HG03558 (cell line): ENCODE measurements at regions not wholly inside any gene's neighbourhood (a gene's known extent, or its start where the extent isn't known, plus 50 kb on each side); places are given as distances from the start of the nearest gene placed in this dataset.

Source experiments
- ATAC-seq: cut with Tn5 transposase; IDR thresholded peaks from one replicate; pipeline ENCODE4 v1.9.1; 2021; ENCODE audit warnings: moderate number of reproducible peaks; ENCODE audit not compliant: unreplicated experiment; ENCODE audit errors: extremely low read depth

DNA sequence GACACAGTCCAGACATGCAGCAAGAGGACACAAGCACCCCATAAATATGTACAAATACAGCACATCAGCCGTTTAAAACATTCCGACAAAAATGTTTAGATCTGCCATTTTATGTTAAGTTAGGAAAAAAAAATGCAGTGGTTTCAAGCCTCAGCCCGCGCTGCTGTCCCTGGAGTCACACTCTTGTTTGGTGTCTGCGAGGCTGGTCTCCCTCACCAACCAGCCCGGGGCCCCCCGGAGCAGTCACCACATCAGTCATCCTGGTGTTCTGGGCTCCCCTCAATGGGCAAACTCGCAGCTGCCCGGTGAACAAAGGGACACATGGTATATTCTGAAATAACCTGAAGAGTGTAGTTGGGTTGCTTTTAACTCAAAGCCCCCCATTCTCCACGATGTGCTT lies 1022.2 kb downstream of the BRD1 start:
- no peak for ATAC-seq

DNA sequence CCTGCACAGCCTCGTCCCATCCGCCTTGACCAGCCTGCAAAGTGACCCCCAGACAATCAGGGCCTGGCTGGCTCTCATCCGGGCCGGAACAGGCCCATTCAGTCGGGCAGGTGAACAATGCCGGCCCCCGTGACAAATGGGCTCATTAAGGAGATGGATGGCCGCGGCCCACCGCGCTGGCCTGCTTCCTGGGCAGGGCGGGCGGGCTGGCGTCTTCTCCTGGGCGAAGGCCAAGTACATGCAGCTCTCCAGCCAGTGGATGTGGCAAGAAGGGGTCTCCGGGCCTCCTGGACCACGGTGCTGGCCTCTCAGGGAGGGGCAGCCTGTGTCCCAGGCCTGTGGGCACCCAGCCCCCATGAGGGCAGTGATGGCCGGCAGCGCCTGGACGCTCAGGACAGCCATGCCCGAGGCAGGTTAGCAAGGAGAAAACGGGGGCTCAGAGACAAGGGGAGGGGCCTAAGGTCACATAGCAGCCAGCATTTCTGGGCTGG lies 1022.8 kb downstream of the BRD1 start:
- ATAC-seq, result no peak

DNA sequence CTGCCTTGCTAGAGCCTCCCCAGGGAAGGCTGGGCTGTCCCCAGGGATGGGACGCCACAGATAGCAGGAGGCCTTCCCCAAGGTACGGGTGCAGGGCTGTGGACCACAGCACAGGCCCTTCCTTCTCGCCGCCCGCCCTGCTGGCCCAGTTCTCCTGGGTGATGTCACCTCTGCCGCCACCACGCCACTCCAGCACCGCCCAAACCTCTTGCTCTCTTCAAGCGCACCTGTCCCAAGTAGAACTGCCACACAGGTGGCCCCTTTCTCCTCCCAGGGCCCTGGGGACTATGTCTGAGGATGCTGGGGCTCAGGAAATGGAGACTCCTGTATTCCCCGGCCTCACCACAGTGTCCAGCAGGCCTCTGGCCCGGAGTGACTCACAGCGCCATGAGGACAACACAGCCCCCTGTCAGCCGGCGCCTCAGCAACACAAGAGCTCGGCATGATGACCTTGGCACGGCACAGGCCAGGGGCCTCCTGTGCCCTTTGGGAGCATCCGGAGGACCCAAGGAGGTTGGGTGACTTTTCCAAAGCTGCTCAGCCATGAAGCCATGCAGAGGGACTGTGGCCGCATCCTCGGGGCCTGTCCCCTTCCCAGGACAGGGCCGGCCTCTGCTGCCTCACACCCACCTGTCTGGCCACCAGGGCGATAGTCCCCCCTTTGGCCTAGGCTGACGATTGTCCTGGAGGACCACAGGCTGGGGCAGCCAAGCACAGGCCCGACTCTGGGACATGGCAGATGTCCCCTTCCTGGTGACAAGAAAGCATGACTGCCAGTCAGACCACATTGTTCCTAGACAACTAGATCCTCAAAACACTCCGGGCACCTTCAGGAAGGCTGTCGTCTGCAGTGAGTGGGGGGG lies 1023.5 kb downstream of the BRD1 start:
- no peak for ATAC-seq

- no peak for ATAC-seq
Measured at GRCh38 chr22:48803171-48803947, 1024.3 kb downstream of the BRD1 start.

DNA sequence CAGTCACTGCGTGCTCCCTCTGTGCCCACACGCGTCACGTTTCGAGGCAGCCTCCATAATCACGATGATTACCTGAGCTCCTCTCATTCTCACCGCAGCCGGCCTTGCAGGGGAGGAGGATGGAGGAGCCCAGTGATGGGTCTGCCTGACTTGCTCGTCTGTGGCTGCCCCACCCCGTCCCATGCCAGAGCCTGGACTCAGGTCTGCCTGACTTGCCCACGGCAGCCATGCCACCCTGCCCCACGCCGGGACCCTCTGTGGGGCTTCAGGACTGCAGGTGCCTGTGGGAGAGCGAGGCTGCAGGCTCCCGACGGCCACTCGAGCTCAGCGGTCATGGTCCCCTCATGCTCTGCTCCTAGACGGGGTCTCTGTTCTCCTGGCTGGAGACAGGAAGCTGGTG lies 1025.1 kb downstream of the BRD1 start:
- no peak for ATAC-seq

DNA sequence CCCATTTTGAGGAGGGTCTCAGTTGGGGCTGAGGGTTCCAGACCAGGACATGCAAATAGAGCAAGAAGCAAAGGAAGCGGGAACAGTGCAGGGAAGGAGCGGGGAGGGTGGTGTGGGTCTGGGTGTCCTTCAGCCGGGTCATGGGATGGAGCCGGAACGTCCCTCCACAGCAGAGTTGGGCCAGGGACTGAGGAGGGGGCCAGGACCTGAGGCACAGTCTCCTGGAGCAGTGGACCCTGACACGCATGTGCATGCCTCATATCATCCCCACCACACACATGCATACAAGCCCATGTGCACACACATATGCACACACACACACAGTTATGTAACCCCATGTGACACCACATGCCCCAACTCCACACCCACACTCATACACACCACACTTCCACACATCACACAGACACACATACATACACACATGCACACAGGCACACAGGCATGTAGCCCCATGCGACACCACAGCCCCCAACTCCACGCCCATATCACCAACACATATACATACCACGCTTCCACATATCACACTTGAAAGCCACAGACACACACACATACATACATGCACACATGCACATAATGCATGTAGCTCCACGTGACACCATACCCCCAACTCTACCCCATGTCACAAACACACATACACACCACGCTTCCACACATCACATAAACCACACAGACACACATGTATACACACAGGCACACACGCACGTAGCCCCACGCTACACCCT lies 1026.6 kb downstream of the BRD1 start:
- no peak for ATAC-seq

DNA sequence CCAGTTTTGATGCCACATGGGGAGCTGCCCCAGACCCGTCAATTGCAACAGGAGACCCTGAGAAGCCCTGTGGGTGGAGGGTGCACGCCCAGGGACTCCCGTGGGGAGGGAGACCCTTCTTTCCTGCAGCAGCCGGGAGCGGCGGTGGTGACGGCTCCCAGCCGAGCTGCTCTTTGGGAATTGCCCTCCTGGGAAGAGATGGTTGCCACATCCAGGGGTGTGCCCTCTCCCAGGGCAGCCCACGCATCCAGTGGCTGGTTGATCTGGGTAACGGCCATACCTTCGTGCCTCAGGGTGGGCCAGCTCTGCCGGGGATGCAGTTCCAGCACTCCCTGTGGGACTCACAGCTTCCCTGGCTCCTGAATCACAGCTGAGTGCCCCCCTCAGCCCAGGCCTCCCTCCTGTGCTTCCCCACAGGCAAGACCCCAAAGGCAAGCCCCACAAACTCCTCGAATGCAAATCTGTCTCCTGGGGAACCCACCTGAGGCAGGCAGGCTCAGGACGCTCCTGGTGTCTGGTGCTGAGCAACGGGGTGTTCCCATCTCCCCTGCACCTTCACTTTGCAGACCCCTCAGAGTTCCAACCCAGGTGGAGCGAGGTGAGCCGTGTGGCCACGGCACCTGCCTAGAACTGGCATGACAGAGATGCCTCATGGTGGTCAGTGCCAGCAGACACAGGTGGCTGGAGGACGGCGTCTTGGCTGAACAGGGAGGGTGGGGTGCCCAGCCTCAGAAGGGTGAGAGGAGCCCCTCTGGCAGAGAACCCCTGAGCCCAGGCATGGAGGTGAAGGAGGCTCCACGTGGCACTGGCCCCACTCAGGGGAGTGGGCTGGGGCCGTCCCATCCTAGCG lies 1027.4 kb downstream of the BRD1 start:
- ATAC-seq, result no peak

DNA sequence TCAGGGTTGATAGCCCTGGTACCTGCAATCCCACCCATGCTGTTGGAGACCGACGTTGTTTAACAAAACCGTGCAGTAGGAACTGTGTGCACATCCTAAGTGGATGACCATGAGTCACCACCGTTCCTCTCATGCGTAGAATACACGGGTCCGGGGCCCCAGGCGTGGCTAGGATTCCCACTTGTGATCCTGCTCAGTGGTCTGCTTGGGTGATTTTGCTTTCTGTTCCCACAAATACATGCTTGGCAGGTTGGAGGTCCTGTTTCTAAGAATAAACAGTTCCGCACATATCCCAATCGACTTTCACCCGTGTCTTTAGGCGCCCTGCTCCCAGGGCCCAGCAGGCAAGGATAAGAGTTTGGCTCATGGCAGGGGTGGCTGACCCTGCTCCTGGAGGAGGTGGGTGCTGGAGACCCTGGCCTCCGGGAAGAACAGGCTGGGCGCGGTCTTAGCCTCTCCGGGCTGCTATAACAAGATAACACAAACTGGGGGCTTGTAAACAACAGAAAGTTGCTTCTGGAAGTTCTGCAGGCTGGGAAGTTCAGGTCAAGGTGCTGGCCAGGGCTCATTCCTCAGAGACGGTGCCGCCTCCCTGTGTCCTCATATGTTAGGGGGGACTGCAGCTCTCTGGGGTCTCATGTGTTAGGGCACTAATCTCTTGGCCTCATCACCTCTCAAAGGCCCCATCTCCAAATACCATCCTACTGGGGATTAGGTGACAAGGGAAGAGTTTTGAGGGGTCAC lies 1028.3 kb downstream of the BRD1 start:
- ATAC-seq, result no peak

DNA sequence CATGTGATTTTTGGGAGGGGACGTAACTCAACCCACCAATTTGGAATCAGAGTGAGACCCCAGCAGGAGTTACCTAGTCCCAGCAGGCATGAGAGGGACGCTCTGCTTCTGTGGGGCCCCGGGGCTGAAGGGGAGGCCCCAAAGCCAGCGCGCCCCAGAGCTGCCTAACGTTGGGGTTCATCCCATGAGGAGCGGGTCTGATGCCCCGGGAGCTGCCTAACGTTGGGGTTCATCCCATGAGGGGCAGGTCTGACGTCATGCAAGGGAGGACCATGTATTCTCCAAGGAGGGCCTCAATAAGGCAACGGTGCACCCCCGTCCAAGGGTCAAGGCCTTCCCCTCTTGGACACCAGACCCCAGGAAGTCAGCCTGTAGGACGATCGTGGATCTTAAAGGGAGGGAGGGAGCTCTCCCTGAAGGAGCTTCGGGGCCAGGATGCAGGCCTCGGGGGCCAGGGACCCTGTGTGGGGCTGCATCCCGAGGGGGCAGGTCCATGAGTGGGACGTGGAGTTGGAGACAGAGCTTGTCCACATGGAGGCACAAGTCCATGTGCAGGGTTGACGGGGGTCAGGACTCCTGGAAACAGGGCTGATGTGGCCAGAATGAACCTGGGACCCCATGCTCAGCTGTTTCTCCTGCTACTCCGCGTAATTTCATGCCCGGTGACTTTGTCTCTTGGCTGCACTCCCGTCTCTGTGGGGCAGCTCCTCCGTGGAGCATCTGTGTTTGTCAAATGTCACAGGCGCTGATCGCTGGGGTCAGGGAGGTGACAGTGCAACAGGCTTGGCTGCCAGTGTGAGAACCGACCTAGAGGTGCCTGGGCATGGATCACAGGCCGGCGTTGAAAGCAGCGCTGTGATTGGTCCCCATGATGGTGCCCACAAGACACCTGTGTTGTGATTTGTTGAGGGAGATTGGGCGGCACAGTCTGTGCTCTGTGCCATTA lies 1029.1 kb downstream of the BRD1 start:
- no peak for ATAC-seq

GRCh38 chr22:48797731-48798130 lies 1029.9 kb downstream of the BRD1 start:
- no peak for ATAC-seq

- ATAC-seq, result no peak
Measured at GRCh38 chr22:48796310-48797015, 1031.2 kb downstream of the BRD1 start.

GRCh38 chr22:48795664-48796063 lies 1032.0 kb downstream of the BRD1 start:
- ATAC-seq, result no peak

GRCh38 chr22:48794906-48795305 lies 1032.8 kb downstream of the BRD1 start:
- no peak for ATAC-seq

GRCh38 chr22:48793949-48794348 lies 1033.7 kb downstream of the BRD1 start:
- no peak for ATAC-seq

- ATAC-seq, result no peak
Measured at GRCh38 chr22:48786679-48786996, 1041.0 kb downstream of the BRD1 start.

DNA sequence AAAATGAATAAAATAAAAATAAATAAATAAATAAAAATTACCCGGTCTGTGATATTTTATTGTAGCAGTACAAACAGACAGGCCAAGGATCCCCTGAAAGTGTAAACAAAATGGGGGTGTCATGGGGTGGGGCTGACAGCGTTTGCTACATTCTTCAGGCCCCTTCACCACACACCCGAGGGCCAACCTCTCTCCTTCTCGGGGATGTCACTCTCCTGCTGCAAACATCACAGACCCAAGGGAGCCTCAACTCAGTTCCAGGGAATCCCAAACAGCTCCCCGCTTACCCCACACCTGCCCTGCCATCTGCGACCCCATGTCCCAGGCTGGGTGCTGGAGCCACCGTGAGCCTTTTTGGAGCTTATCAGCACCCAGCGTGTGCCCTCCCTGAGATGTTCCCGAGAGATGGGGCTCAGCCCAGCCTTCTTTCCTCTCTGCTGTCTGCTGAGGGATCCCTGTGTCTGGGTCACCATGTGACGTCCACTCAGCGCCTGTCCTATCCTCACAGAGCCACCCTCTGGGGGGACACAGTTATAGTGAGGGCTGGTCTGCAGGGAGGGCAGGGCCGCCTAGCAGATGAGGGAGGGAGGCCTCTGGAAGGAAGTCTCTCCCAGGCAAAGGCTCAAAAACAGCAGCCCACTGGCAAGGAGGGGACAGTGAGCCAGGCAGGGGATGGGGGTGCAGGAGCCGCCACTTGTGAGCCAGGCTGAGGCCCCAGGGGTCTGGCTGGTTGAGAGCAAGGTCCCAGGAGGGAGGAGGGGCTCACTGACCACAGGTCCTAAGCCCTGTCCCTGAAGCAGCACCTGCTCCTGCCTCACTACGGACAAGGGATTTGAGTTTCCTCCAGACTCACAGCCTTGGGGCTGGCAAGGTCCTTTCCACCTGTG lies 1041.6 kb downstream of the BRD1 start:
- no peak for ATAC-seq
